Hematopoietic multipotent progenitor cell (in vitro differentiated cells): ENCODE measurements at regions not wholly inside any gene's neighbourhood (a gene's known extent, or its start where the extent isn't known, plus 50 kb on each side); places are given as distances from the start of the nearest gene placed in this dataset.
"Not testable (repeated sequence)": the region's sequence is repeated elsewhere in the genome, so short reads cannot be mapped to it uniquely, and the experiment has no call there.

ENCODE experiments used
- DNase-seq, 3 donors: peaks; one replicate each; pipeline ENCODE4 v3.0.0-alpha.2; 2011 to 2015; ENCODE audit warnings: low read depth in 2 of 3, low spot score in 2 of 3

DNA sequence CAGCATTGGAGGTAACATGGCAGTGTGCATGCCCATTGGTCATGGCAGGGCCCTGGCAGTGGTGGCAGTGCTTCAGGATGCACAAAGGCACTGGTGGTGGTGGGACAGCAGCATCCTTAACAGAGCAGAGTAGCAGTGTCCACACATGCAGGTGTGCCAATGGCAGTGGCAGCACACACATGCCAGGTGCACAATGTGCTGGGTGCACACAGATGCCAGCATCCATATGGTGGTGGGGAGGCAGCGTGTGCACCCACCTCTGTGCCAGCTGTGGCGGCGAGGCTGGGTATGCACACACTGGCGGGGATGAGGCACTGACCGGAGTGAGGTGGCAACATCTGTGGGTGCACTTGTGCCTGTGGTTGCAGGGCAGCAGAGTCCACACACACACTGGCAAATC lies 150.6 kb downstream of the SI start:
- DNase-seq, result no peak

- DNase-seq, result no peak
Measured at GRCh38 chr3:164918905-164919304, 159.4 kb downstream of the SI start.

GRCh38 chr3:164912916-164913315 lies 165.4 kb downstream of the SI start:
- DNase-seq, result no peak

DNA sequence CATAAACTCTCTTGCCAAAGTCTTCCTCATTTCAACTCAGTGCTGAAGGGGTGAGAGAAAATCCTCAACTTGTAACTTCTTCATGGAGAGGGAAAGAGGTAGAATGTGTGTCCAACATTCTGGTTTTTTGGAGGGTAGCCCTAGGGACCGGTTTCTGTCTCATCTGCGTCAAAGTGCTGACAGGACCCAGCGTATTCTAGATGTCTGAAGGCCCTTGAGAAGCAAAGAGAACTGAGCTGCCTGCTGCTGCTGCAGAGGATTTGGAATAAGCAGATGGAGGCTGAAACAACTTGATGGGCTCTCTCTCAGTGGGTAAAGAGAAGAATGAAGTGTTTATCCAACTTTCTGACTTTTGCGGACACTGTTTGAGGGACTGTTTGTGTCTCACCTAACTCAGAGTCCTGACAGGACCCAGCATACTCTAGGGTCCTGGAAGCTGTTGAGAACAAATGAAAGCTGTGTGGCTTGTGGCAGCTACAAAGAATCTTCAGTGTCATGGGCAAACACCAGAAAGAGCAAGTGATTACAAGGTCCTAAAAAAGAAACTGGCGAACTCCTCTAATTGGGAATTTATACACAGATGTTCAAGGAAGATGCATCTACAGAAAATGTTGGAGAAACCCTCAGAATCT lies 174.4 kb downstream of the SI start:
- no peak for DNase-seq

DNA sequence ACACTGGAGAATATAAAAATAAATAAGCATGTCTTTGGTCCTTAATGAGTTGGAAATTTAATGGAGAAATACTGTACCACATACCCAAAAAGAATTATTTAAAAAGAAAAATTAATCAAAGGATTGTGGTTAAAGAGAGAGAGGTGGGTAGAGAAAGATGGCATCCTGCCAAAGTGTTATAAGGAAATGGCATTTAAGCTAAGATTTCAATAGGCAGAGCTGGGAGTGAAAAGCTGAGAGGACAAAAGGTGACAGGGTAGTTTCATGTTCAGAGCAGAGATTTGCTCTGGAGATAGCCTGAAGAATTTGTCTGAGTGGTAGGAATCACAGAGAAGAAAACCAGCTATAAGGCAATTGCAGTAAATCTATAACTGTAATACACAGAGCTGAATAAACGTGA lies 181.0 kb downstream of the SI start:
- no peak for DNase-seq

GRCh38 chr3:164890061-164890460 lies 188.2 kb downstream of the SI start:
- no peak for DNase-seq

- no peak for DNase-seq
Measured at GRCh38 chr3:164883171-164883570, 195.1 kb downstream of the SI start.

GRCh38 chr3:164879201-164879600 lies 199.1 kb downstream of the SI start:
- DNase-seq, result no peak

DNA sequence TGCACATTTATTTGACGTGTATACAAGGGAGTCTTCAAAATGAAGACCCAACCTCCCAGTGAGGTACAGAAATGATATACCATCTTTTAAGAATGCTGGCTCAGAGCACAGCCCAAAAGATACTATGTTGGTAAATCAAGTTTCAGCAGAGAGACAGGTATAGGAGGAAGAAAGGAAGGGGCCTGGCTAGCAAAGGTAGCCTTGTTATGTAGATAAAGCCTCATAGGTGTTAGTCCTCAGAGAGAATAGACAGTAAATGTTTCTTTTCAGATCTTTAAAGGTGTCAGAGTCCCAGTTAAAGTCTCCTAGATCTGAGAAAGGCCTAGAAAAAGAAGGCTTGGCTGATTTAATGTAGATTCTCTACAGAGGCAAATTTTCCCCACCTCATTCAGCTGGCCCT lies 213.8 kb downstream of the SI start:
- no peak for DNase-seq

DNA sequence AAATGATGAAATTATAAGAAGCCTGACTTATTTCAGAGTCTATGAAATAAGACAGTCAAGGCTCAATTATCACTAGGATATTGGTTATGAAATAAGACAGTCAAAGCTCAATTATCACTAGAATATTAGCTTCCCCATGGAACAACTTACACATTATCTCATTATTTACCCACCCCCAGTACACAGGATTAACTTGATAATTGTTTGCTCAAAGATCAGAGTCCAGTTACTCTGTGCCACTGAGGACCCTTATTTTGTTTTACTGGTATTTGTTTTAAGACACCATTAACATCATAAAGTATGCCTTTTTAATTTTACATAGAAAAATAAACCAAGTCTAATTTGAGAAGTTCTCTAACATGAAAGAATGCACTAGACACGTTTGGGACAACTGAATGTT lies 225.4 kb downstream of the SI start:
- no peak for DNase-seq

GRCh38 chr3:164851905-164852304 lies 226.4 kb downstream of the SI start:
- no peak for DNase-seq

DNA sequence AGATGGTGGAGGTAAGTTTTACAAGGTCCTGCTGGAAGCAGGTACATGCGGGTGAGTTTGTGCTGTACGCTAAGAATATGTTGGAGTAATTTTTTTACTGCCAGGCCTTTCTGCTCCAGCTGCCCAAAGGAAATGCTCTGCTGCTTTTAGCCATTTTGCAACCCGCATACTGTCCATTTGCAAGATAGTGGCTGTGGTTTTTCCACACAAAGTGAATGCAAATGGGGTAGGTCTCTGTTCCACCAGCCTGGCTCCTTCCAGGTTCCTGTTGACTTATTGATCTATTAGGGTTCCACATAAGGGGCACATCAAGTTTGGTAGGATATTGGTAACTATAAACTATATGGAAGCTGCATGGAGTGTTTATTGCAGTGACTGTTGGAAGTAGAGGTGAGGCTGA lies 227.1 kb downstream of the SI start:
- no peak for DNase-seq

DNA sequence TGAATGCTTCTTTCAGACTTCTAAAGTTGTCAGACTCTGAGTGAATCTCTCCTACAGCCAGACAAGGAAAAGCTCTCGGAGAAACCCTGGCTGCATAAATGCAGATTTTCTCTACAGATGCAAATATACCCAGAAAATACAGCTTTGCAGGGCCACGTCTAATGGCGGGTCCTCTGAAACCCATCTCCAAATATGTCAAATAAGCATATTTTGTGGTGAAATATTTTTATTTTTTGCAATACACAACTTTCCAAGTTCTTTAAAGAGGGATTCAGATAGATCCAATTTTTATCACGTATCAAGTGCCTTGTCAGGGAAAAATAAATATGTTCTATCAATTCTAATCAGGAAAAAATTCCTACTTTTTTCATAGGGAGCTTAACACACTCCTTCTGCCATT lies 229.4 kb downstream of the SI start:
- DNase-seq, result no peak

GRCh38 chr3:164845739-164846138 lies 232.6 kb downstream of the SI start:
- no peak for DNase-seq

DNA sequence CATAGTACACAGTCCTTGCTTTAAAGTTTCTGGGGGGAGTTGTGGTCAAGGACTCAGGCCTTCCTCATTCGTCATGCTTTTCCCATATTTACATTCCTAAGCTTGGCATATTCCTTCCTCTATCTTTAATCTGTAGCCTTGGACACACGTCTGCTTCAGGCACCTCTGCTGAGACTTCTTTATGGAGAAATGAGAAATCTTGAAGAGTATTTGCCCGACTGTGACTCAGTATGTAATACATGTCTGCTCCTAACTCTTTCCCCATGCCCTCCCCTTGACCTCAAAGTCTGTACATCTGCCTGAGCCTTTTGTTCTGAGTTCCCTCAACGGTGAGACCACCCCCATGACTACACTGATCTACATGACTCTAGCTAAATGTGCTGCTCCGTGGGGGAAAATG lies 246.1 kb downstream of the SI start:
- DNase-seq, result no peak

GRCh38 chr3:164818318-164818717 lies 260.0 kb downstream of the SI start:
- no peak for DNase-seq

GRCh38 chr3:164814106-164814505 lies 264.2 kb downstream of the SI start:
- no peak for DNase-seq

- DNase-seq, result no peak
Measured at GRCh38 chr3:164812042-164812441, 266.3 kb downstream of the SI start.

DNA sequence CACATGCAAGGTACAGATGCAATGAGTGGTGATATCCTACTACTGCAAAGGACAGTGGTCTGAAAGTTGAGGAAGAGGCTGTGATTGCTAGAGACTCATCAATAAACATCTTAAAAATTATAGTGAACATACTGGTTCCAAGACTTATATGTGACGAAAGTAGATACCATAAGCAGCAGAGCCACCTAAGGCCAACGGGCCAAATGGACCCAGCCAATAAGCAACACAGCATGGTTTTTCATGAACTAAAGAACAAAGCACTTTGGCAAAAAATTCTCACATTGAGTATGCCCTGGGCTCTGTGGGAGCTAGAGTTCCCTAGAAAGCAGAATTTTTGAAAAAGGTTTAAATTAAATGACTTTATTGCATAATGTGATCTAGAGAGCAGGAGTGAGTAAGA lies 272.1 kb downstream of the SI start:
- no peak for DNase-seq

DNA sequence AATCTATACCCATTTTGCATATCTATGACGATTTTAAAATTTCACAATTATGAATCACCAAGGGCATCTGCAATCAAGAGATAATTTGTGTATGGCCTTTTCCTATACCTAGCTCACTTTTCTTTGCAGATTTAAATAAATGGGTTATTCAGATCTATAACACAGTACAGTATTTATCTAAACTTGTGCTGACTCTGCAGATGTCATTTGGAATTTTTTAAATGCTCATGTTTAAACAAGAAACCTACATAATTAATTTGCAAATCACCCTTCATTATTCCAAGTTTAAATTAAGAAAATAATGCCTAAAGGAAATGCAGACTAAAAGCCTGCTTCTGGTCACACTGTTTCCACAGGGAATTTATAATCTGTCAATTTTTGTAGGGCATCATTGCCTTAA lies 284.2 kb downstream of the SI start:
- DNase-seq, result no peak

DNA sequence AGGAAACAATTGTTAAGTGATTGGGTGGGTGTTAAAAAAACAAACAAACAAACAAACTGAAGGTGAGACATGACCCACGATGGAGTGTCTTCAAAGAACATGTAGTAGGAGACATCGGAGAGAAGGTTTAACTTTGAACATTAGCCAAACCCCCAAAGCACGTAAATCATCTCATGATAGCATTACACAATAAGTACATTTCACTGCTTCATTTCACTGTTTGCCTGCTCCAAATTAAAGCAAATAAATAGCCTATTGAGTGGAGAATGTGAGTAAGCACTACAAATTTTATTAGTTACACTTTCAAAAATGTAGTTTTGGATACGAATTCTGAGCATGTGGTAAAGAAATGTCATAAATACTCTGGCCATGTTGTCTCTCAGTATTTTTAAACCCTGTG lies 287.0 kb downstream of the SI start:
- no peak for DNase-seq

DNA sequence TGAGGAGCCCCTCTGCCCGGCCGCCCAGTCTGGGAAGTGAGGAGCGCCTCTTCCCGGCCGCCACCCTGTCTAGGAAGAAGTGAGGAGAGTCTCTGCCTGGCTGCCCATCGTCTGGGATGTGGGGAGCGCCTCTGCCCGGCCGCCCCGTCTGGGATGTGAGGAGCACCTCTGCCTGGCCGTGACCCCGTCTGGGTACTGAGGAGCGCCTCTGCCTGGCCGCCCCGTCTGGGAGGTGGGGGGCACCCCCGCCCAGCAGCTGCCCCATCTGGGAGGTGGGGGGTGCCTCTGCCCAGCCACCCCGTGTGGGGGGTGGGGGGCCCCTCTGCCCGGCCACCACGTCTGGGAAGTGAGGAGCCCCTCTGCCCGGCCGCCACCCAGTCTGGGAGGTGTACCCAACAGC lies 293.9 kb downstream of the SI start:
- DNase-seq, result not testable (repeated sequence)

GRCh38 chr3:164781755-164782154 lies 296.5 kb downstream of the SI start:
- no peak for DNase-seq
